NCI-H82 (cell line): ENCODE measurements at regions not wholly inside any gene's neighbourhood (a gene's known extent, or its start where the extent isn't known, plus 50 kb on each side); places are given as distances from the start of the nearest gene placed in this dataset.
A peak's percentile ranks its signal among the peaks of the same experiment; 100 is the strongest.

Experiments used
- DNase-seq: peaks from one replicate; lab custom pipeline; 2025; lab: John Stamatoyannopoulos, UW

DNA sequence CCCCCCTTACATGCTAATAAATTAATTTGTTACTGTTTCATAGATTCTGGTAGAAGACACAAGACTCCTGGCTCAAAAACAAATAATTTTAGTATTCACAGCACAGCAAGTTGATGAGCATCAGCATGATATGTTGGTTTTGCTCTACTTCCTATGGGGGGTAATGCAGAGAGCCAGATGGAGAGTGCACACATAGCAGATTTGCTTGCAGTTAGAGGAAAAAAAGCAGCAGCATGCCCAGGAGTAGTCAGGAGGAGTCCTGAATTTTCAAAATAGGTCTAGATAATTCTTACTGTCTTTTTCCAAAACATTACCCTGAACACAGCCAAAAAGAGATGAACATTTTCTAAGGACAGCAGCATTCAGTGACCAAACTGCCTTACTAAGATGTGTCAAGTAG, 261.3 kb downstream of the COX7C start:
- DNase-seq: peak; percentile 3

DNA sequence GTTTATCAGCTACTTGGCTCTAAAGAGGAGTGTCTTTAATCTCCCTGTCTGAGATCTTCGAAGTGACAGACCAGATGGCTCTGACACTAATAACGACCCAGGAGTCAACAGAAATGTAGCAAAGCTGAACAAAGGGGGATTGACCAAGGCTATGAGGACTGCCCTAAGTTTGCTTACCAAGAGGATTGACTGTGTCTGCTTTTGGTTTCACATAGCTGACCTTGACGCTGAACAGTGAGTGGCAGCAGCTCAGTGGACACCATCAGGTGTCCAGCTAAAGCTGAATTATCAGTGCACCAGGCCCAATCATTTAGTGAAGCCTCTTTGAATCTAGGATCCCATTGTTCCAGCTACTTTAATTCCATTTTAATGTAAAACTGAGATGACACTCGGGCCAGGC, 262.6 kb downstream of the COX7C start:
- peak; percentile 83 for DNase-seq

DNA sequence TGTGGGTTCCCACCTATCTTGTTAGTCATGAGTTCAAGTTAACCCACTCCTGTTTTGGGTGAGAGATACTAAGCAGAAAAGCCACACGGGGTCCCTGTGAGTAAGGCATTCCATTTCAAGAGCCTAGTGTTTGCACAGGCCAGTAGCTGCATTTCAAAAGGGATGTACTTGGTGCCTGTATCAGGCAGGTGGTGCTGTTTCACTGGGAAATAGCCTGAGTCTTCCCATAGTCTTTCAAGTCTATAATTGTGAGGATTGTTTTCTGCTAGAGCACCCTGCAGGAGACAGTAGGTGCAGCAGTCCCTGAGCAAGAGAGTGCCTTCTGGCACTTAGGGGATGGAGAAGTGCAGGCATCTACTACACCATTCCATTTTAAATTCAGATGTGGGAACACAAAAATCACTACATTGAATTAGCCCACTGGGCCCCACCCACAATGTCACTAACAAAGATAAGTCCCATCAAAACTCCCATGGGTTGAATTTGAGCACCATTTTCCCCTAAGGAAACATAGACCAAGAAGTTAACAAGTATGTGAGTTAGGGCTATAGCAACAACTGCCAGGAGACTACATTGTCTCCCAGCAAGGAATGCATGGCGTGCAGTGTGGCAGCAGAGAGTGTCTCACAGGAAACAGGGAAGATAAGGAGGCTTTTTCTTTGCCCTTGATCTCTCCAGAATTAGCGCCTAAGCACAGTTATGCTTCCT, 263.2 kb downstream of the COX7C start:
- DNase-seq: peak; percentile 85

DNA sequence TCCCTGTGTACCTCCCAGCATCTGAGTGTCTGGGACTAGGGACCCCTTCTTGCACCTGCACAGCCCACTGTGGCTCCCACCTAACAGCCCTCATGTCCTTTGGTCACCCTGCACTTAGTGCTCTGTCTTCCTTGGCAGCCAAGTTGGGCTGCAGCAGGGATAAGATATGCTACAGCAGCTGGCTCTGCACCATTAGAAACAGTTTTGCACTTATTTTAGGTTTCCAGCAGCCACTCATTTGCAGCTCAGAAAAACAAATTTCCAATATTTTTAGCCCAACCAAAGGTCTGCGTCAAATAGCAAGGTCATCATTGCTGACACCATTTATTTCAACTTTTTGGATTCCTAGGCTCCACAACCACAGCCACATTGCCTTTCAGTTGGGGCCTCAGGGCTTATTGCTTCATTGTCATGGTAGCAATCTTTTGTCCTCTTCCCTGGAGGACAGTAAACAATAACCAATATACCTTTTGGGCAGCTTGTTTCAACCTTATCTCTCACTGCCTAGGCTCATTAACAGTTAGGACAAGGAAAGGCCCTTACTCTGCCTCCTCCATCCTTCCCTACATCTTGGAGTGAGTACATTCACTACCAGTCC, 263.9 kb downstream of the COX7C start:
- no peak for DNase-seq

DNA sequence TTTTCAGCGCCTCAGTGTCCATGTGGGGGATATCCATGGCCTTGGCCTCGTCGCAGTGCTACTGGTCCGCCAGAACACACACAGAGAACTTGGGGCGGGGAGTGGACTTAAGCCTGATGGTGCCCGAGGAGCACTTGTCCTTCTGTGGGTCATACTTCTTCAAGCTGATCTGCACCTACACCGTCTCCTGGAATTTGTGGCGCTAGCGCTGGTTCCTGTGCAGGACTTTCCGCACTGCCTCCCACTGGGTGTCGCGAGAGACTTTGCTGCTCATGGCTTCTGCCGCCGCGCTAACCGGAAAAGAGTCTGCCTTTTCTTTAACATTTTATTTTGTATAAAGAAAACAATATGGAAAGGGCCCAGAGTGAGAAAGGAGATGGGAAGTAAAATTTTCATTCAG, 266.9 kb downstream of the COX7C start:
- no peak for DNase-seq

DNA sequence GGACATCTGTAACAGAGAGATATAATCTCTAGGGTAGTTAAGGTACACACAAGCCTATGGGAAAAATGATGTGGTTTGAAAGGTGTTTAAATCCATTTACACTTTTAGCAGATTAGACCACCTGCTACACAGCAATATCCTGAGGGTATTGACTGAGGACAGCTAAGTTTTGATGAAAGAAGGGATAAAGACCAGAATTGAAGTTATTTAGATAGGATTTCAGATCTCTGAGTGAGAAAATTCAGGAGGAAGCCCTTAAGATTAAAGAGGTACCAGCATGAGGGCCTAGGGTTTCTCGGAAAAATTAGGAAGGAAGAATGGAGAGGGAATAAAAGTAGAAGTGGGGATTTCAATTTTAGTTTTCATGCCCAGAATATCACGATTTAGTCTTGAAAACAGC, 267.3 kb downstream of the COX7C start:
- peak; percentile 18 for DNase-seq

DNA sequence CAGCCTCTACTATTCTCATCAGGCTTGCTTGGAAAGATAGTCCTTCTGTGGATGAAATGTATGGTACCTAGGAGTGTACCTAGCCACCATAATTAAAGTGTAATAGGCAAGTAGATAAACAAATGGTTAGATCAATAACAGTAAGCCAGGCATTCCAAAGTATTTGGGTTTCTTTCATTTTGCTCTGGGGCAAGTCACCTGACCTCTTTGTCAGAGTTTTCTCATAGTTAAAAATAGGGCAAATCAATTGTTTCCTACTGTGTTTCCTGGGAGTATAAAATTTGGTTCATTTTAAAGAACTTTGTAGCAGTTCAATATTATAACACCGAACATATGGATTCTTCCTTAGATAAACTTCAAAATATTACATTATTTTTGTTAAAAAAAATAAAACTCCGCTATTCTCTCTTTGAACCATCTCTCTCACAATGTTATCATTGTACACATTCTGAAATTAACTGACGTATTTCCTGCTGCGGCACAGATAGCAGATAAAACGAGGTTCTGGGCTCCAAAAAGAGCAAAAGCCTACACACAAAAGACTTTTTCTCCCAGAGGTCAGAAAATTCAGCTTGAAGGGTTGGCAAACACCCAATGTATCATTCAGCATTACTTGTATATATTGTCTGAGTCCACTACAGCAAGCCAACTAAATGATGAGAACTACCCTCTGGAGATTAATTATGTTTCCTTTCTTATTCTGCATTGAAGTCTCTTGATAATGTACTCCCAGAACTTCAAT, 267.9 kb downstream of the COX7C start:
- DNase-seq: no peak

DNA sequence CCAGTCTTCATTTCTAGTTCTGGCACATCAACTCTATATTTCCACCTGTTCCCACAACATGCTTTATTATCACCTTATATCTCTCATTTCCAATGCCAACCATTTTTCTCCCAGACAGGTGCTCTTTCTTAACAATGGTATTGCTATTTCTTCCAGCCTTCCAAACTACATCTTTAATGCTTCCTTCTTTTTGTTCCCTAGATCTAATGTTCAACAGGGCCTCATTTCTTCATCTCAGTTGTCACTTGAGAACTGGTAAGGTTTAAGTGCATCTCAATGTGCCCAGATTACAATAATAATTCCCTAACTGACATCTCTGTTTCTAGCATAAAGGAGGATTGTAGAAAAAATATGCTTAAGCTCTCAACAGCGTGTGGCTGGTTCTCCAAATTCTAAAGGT, 272.6 kb downstream of the COX7C start:
- no peak for DNase-seq

DNA sequence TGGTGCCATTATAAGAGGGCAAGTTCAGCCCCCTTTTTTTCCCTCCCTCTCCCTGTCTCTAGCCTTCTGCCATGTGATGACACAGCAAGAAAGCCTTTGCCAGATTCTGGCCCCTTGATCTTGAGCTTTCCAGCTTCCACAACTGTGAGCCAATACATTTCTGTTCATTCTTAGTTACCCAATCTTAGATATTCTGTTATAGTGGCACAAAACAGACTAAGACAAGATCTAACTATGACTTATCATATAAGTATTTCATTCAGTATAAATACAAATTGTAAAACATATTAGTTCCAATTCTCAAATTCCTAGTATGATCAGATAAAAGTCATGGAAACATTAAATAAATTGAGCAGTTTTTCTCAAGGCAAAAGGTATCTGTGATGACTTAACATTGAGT, 276.3 kb downstream of the COX7C start:
- DNase-seq: no peak

DNA sequence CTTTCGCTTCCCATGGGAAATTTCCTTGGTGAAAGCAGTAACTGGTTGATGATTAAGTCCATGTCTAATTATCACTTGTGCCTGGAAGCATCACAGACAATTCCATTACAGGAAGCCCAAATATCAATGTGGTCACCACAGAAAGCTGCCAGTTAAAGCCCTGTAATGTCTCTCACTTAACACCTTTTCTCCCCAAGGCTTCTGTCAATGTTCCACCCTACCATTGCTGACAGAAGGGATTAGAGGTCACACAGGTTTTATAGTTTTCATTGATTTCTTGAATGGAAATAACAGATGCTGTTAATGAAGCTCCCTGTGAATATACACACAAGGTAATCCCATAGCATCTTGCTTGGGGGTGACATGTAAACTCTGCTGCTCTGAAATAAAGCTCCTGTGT, 279.2 kb downstream of the COX7C start:
- peak; percentile 4 for DNase-seq

DNA sequence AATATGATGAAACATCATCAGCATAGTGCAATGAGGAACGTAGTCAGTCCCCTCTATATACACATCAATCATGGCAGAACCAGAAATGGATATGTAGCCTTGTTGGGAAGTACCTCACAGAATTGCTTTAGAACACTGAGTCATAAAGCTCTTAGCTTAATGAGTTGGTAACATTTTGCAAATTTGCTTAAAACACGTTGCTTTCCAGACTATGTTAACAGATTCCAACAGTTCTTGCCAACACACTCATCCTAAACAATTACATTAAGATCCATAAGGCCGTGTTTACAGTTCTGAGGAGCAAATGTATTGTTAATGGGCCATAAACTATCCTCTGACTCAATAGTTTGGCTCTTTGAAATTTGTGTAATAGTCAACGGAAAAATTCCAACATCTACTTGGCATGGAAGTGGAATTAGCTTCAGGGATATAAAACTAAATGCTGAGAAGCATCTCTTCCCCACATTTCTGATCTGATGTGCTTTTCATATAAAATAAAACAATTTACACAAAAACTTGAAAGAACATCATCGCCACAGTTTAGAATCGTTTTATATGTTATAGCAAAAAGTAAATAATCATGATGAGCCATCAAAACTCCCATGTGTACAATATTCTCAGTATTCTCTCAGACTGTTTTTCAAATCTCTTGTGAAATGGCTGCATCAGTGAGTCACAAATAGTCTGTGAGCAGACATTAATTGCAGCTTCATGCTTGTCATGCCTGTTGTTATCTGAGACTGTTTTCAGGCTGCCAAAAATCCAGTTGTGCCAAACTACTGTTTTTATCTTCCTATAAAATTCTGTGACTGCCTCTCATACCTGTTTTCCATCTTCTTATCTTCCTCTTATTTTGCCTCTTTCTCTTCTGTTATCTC, 291.9 kb downstream of the COX7C start:
- no peak for DNase-seq

DNA sequence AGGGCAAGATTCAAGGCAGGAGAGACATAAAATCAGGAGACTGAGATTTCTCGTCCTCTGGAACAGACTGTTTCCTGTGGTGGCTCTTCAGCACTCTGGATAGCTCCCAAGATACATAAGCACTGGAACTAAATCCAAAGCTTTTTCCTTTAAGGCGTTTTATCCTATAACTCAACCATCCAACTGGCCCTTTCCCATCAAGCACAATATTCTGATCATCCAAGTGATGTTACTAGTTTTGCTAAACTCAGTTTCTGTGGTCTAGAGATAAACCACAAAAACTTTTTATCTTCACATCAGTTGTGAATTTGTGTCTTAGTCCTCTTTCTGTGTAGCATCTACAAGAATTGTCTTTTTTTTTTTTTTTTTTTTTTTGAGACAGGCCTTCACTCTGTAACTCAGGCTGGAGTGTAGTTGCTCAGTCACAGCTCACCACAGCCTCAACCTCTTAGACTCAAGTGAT, 299.4 kb downstream of the COX7C start:
- no peak for DNase-seq

DNA sequence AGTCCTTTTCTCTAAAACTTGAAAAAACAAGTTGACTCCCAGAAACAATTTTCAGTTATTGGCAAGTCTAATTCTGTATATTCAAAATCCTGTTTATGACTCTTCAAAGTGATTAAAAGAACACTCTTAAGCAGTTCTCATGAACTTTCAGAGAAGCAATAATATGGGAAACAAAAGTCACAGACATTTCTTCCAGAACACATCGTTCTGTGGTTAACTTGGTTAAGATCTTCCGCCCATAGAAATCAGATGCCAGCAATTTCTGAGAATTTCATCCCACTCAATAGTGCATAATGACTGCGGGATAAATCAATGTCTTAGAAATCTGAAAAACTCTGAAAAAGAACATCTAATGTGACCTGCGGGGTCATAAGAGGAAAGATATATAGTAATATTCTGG, 300.5 kb downstream of the COX7C start:
- DNase-seq: no peak

DNA sequence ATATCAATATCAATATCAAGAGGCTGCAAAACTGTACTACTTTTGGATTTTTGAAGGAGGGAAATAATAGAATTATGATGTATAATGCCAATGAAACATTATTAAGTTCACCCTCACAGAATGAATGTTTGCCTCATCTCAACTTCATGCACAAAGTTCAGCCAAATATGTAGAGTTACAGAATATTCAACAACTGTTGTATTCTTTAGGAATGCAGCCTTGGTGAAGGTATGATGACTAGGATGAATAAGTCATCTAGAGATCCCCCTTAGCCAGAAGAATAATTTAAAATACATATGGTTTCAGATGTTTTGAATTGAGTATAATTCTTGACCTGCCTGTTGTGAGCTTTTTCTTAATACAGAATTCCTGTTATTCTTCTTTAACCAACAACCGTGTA, 308.3 kb downstream of the COX7C start:
- DNase-seq: no peak

DNA sequence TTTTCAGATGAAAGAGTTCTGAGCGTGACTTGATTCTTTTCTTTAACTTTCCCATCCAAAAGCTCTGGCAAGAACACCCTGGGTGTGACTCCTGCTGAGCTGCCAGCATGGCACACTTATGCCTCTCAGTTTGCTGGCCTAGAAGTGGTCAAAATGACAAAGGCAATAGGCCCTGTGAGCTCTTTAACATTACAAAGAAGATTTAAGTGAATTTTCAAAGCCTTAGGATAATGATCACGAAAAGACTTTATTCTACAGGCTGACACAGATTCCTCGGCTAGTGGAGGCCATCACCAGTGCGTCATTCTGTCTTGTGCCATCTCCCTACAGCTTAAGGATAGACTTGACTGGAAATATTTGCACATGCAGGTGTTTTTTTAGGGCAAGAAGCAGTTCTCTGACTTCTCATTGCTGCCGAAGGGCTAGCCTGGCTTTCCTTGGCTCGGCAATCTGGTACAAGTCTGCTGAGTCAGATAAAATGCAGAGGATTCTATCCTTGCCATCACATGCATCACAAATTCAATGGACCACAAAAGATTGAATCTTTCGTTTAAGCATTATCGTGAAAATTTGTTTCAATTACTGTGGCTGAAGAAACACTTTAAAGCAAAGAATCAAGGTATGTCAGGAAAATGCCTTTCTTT, 311.5 kb downstream of the COX7C start:
- no peak for DNase-seq

DNA sequence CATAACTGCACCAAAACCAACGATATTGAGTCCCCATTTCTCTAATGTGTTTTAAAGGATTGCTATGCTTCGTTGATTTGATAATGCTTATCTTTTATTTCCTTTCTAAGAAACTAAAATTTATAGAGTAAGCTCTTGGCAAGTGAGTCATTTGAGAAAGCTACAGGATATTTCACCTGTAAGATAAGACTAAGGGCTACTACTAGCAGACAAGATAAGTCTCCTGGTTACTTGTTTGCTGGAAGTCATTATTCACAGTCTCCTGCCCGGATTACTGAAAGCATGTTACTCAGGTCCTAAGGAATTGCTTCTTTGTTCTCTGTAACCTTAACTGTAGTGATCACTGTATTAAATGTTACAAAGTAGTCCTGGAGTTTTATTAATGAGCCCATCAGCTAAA, 315.9 kb upstream of the RASA1 start:
- no peak for DNase-seq

DNA sequence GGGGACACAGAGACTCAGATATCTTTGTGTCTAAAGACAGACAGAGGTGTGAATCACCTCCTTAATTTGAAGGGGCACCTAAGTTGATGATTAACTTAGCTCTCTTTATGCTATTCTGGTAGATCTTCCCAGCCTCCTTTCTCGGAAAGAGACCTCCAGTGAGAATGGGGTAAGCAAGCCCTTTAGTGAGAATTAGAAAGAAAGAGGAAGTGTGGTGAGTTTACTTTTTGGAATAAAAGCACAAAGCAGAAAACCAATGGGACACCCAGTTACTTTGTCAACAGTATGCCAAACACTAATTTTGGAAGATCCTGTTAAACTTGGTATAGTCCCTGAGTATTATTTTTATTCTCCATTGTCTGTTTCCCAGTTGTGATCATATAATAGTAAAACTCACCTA, 302.8 kb upstream of the RASA1 start:
- DNase-seq: no peak

DNA sequence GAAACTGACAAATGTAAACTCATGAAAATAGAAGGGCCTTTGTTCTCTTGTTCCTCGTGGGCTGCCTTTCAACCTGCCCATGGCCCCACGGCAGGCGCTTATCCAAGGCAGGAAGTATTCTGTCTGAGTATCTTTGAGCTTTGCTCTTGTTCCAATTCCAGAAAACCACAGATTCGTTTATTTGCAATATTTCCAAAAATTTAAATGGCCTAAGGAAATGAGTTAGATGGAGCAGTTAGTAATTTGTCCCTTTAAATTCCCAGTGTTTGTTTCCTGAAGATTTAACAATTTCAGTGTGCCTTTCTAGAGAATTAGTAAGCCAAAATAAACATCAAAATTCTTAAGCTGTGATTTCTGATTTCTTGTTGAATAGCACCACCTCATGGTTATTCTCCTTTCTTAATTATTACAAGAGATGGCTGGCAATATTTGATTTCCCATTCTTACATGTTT, 299.4 kb upstream of the RASA1 start:
- DNase-seq: peak; percentile 55

DNA sequence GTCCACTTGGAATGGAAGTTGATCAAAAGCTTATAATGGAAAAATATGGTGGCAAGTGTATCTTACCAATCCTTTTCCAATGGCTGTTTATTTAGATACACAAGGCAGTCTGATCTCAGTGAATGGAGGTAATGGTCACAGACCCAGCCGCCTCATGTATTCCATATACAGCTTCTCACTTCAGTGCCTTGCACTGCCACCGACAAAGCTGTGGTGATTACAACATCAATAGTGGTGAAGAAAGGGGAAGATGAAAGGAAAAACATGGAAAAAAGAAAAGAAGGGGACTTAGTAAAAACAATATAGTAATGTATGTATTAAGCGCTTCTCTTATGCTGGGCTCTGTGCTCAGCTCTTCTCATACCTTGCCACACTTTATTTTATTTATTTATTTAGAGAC, 297.3 kb upstream of the RASA1 start:
- DNase-seq: no peak

DNA sequence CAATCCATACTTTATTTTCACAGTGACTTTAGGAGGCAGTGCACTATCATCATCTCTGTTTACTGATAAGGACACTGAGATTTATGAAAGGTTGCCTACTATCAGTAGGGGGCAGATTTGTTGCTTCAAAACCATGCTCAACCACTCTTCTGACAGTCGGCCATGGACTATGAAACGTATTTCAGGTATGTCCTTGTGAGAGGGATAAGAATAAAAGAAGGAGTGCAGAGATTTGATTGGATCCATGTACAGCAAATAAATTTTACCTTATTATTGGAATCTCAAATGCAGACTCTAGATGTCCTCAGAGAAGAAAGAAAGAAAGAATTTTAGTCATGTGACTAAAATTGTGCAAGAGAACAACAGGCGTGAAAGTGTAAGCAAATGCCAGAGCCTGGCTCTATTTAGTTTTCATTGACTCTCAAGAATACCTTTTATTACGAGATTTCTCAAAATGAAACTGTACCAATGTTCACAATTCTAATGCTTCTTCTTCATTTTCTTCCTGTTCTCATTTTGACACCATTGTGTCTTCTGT, 296.6 kb upstream of the RASA1 start:
- peak; percentile 28 for DNase-seq

DNA sequence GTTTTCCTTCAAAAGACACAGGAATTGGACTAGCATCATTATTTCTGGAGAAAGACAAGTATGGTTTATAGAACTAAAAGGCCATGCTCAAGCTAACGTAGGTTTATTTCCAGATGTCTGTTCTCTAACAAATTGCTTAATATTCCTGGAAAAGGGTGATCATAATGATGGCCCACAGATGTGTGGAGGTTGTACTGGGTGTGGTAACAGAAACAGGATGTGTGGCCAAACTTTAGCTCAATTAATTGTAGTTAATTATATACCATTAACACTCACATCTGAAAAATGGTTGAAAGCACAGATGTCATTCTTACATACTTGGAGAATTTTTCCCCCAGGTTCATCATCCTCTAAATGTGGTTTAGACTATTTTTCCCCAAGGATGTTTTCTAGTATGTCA, 292.7 kb upstream of the RASA1 start:
- no peak for DNase-seq
